ENCODE measurements at regions not wholly inside any gene's neighbourhood (a gene's known extent, or its start where the extent isn't known, plus 50 kb on each side); places are given as distances from the start of the nearest gene placed in this dataset.

GRCh38 chr15:79230766-79231165 lies 51.8 kb upstream of the ANKRD34C start:
- Mint-ChIP-seq H3K9me3 (peaks cover 4 to 28% (median 17%) of the 10 kb centered on the region in 3 donors), H3K4me3 (no peak overlapping the region), H3K27ac (no peak overlapping the region), H3K27me3 (peaks cover 4% of the 10 kb centered on the region), H3K36me3 (peaks cover 2% of the 10 kb centered on the region), H3K4me1 (no peaks in the 10 kb centered on the region)

DNA sequence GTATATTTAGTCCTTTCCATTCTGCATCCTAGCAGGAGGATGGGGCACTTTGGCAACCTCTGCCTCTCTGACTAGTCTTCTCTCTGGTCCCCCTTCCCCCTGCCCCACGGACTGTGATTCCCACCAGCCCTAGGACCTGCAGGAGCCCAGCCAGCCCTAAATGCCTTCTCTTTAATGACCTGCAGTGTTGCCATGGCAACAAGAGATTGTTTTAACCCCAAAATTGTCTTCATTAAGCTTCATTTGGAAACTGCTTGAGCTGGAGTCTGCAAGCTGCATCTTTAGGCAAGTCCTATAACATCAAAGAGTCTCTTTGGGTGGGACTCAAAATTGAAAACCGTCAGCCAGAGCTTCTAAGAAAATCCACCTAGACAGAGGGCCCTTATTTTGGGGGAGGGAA lies 59.7 kb upstream of the ANKRD34C start:
- Mint-ChIP-seq H3K27me3 (peaks cover 17% of the 10 kb centered on the region), H3K36me3 (no peaks in the 10 kb centered on the region), H3K27ac (no peak overlapping the region), H3K4me3 (no peak overlapping the region), H3K9me3 (peaks cover 0 to 8% (median 2%) of the 10 kb centered on the region in 3 donors), H3K4me1 (no peaks in the 10 kb centered on the region)

GRCh38 chr15:79221696-79222095 lies 60.8 kb upstream of the ANKRD34C start:
- Mint-ChIP-seq H3K4me3 (no peak overlapping the region), H3K4me1 (no peaks in the 10 kb centered on the region), H3K27ac (no peak overlapping the region), H3K9me3 (peaks cover 0 to 9% (median 6%) of the 10 kb centered on the region in 3 donors), H3K36me3 (no peaks in the 10 kb centered on the region), H3K27me3 (peaks cover 20% of the 10 kb centered on the region)

- Mint-ChIP-seq H3K4me1 (no peaks in the 10 kb centered on the region), H3K27ac (no peak overlapping the region), H3K4me3 (no peak overlapping the region), H3K9me3 (peaks cover 0 to 10% (median 9%) of the 10 kb centered on the region in 3 donors), H3K36me3 (peaks cover 3% of the 10 kb centered on the region), H3K27me3 (peaks cover 18% of the 10 kb centered on the region)
Measured at GRCh38 chr15:79219393-79220056, 63.0 kb upstream of the ANKRD34C start.

DNA sequence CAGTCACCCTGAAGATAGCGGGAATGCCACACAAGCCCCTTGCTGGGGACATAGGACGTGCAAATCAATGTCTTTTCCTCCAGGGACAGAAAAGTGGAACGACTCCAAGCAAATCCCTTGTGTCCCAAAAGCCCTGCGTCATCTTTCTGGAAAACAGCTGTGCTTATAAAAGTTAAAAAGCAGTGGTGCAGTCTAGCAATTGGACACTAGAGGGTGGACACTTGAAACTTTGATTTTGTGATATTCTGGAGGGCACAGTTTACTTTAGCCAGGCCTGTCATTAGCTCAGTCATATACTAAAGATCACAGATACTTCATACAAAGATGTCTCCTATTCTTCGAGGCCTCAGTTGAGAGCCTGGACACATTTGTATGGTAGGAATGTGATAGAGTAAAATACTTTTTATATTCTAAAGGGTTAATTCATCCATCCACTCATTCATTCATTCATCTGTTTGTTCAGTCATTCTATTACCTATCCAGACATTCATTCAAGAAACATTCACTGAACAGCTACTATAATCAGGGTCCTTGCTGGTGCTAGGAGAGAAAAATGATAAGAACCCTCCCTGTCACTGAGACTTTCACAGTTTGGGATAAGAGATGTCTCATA lies 63.8 kb upstream of the ANKRD34C start:
- Mint-ChIP-seq H3K4me1 (no peaks in the 10 kb centered on the region), H3K9me3 (peaks cover 0 to 10% (median 9%) of the 10 kb centered on the region in 3 donors), H3K36me3 (peaks cover 3% of the 10 kb centered on the region), H3K27me3 (peaks cover 17% of the 10 kb centered on the region), H3K4me3 (no peak overlapping the region), H3K27ac (no peak overlapping the region)

GRCh38 chr15:79213650-79214049 lies 68.9 kb upstream of the ANKRD34C start:
- H3K4me3 Mint-ChIP-seq, result no peak overlapping the region
- H3K36me3 Mint-ChIP-seq, result peaks cover 3% of the 10 kb centered on the region
- peaks cover 0 to 10% (median 9%) of the 10 kb centered on the region in 3 donors for H3K9me3 Mint-ChIP-seq
- H3K27ac Mint-ChIP-seq, result no peak overlapping the region
- H3K27me3 Mint-ChIP-seq, result peaks cover 34% of the 10 kb centered on the region
- H3K4me1 Mint-ChIP-seq, result peaks cover 0 to 1% (median 1%) of the 10 kb centered on the region in 3 donors

GRCh38 chr15:79212589-79213157 lies 69.8 kb upstream of the ANKRD34C start:
- Mint-ChIP-seq H3K4me3 (no peak overlapping the region), H3K4me1 (peaks cover 0 to 1% (median 1%) of the 10 kb centered on the region in 3 donors), H3K9me3 (peaks cover 0 to 10% (median 6%) of the 10 kb centered on the region in 3 donors), H3K36me3 (peaks cover 3% of the 10 kb centered on the region), H3K27me3 (peaks cover 32% of the 10 kb centered on the region), H3K27ac (no peak overlapping the region)

DNA sequence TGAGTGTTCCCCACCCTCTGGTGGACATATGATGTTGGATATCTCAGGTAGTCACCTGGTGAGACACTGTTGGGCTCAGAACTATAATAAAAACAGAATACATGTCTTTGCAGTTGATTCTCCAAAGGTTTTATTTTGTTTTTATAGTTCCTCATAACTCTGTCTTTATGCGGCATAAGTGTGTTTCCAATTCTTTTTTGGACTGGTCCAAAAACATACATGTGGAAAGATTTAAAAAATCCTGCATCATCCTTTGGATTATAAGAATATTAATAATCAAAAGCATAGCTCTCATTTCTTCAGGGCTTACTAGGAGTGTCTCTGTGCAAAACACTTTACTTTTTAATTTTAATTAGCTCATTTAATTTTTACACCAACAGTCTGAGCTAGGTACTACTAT lies 71.0 kb upstream of the ANKRD34C start:
- peaks cover 2% of the 10 kb centered on the region for H3K36me3 Mint-ChIP-seq
- no peak overlapping the region for H3K4me3 Mint-ChIP-seq
- peaks cover 0 to 1% (median 1%) of the 10 kb centered on the region in 3 donors for H3K4me1 Mint-ChIP-seq
- H3K9me3 Mint-ChIP-seq, result peaks cover 0 to 5% (median 0%) of the 10 kb centered on the region in 3 donors
- no peak overlapping the region for H3K27ac Mint-ChIP-seq
- peaks cover 29% of the 10 kb centered on the region for H3K27me3 Mint-ChIP-seq

DNA sequence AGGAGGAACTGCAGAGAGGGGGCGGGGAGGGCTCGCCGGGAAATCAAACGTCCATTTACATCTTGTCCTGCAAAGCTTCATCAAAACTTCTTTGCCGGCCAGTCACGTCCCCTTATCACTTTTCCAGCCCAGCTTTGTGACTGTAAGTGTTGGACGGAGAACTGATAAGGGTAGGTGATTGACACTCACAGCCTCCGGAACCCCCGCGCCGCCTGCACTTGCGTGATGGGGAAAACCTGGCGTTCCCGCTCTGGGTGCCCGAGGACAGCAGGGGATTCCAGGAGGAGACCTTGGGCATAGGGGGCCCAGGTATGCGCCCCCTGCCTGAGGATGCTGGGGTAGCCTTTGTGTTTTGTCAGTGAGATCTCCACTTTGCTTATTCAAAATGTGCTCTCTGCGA lies 72.8 kb upstream of the ANKRD34C start:
- Mint-ChIP-seq H3K36me3 (no peaks in the 10 kb centered on the region), H3K9me3 (no peaks in the 10 kb centered on the region), H3K27ac (peak overlapping the region in 1 of 3 donors; percentile 43), H3K4me1 (peaks cover 0 to 1% (median 1%) of the 10 kb centered on the region in 3 donors), H3K27me3 (peaks cover 28% of the 10 kb centered on the region), H3K4me3 (no peak overlapping the region)

DNA sequence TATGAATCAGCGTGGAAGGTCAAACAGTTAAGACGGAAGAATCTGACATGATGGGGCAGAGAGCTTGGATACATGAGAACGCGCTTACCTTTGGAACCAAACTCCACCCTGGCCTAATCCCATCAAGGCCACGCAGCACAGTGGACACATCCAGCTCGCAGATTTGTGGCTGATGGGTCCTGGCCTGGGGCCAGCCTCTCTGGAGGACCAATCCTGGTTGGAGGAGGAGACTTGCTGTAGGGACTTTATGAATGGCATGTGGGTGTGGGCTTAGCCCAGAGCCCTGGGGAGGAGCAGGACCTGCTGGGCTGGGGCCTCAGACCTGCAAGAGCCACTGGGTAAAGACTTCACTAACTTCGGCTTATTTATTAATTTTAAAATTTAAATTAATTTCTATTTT lies 73.4 kb upstream of the ANKRD34C start:
- H3K4me1 Mint-ChIP-seq, result peaks cover 0 to 1% (median 1%) of the 10 kb centered on the region in 3 donors
- H3K27me3 Mint-ChIP-seq, result peaks cover 33% of the 10 kb centered on the region
- H3K9me3 Mint-ChIP-seq, result no peaks in the 10 kb centered on the region
- peak overlapping the region in 1 of 3 donors; percentile 43 for H3K27ac Mint-ChIP-seq
- H3K36me3 Mint-ChIP-seq, result no peaks in the 10 kb centered on the region
- no peak overlapping the region for H3K4me3 Mint-ChIP-seq

DNA sequence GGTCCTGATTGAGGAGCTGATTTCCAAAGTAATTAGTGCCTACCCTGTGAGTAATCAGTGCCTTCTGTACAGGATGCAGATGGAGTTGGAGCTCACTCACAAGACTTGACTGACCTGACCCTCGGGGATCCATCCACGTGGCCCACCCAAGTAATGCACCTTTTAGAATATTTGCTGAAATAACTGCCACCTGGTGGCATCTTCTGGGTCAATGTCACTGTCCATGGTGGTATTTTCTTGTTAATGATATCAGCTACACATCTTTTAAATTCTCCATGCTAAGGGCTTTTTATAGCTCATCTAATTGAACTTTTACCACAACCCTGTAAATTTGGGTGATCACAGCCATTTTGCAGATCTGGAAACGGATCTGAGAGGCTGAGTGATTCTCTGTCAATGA lies 74.3 kb upstream of the ANKRD34C start:
- Mint-ChIP-seq H3K36me3 (no peaks in the 10 kb centered on the region), H3K27me3 (peaks cover 34% of the 10 kb centered on the region), H3K4me1 (peaks cover 0 to 1% (median 0%) of the 10 kb centered on the region in 3 donors), H3K9me3 (no peaks in the 10 kb centered on the region), H3K4me3 (no peak overlapping the region), H3K27ac (no peak overlapping the region)

DNA sequence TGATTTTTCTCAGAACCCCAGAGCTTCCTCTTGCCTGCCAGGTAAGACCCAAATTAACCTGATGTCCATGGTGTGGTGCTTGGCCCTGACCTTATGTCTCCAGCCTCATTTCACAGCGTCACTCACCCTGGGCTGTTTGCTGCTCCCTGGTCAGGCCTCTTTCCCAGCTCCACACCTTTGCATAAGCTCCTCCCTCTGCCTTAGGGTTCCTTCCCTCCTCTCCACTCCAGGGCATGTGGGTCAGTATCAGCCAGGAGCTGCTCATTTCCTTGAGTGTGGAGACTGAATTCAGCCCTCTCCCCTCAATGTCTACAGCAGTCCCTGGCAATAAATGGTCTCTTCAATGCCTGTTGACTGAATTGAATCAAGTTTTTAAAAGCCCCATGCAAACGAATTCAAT lies 75.6 kb upstream of the ANKRD34C start:
- H3K27ac Mint-ChIP-seq, result no peak overlapping the region

DNA sequence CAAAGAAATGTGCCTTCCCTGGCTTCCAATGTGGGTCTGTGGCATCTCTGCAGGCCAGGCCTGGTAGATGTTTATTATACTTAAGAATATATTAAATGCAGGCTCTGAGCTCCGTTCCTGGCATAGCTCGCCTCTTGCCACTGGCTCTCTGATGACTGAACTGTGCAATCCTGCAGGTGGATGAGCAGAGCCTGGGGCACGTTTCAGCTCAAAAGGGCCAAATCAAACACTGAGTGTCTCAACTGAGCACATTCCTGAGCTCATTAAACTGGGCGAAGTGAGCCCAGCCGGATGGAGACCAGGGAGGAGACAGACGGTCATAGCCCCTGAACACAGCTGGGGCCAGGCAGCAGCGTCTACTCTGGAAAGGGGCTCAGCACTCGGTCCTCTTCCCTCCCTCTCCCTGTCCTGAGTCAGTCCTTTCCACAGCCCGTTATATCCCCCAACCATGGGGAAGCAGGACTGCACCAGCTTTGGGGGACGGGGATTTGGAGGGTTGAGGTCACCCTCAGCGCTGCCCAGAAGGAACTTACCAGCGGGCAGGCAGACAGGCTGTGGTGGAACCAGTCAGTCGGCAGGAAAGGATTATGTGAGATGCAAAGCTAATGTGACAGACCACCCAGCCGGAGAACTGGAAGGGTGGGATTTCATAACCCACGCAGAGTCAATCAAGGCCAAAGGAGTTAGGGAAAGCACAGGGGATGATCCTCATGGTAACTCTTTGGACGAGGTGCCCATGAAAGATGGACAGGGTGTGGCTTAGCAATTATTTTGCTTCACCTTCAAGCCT lies 77.4 kb upstream of the ANKRD34C start:
- Mint-ChIP-seq H3K9me3 (no peaks in the 10 kb centered on the region), H3K27me3 (peaks cover 29% of the 10 kb centered on the region), H3K36me3 (no peaks in the 10 kb centered on the region), H3K4me1 (peaks cover 0 to 1% (median 0%) of the 10 kb centered on the region in 3 donors), H3K27ac (no peak overlapping the region), H3K4me3 (no peak overlapping the region)

More for the DNA sequence above, 75.6 kb upstream of the ANKRD34C start:
- Mint-ChIP-seq H3K36me3 (no peaks in the 10 kb centered on the region), H3K27me3 (peaks cover 32% of the 10 kb centered on the region), H3K4me3 (no peak overlapping the region), H3K4me1 (peaks cover 0 to 1% (median 0%) of the 10 kb centered on the region in 3 donors), H3K9me3 (no peaks in the 10 kb centered on the region)

- Mint-ChIP-seq H3K9me3 (no peaks in the 10 kb centered on the region), H3K4me3 (no peak overlapping the region), H3K27me3 (peaks cover 18% of the 10 kb centered on the region), H3K4me1 (no peaks in the 10 kb centered on the region), H3K27ac (no peak overlapping the region), H3K36me3 (no peaks in the 10 kb centered on the region)
Measured at GRCh38 chr15:79198461-79198860, 84.1 kb upstream of the ANKRD34C start.

DNA sequence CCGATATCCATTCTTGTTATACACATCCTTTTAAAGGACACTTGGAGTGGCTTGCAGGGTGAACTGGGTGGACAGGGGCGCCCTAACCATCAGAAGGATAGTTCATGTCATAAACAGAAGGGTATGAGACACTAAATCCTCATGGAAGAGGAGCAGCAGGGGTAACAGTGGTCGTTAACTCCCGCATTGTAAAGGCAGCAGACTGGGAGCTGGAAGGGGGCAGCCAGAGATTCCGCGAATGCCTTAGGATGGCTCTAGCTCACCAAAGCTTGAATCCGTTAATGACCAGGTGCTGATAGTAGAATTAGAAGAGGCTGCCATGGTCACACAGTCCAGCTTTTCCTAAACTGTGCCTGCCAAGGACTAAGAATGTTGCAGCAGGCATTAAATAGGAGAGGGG lies 85.2 kb upstream of the ANKRD34C start:
- peaks cover 15% of the 10 kb centered on the region for H3K27me3 Mint-ChIP-seq
- H3K36me3 Mint-ChIP-seq, result no peaks in the 10 kb centered on the region
- no peak overlapping the region for H3K27ac Mint-ChIP-seq

More for the DNA sequence above, 85.2 kb upstream of the ANKRD34C start:
- Mint-ChIP-seq H3K4me1 (no peaks in the 10 kb centered on the region), H3K4me3 (no peak overlapping the region), H3K9me3 (no peaks in the 10 kb centered on the region)
